ENCODE measurements at regions not wholly inside any gene's neighbourhood (a gene's known extent, or its start where the extent isn't known, plus 50 kb on each side); places are given as distances from the start of the nearest gene placed in this dataset.
"Not testable (repeated sequence)": the region's sequence is repeated elsewhere in the genome, so short reads cannot be mapped to it uniquely, and the experiment has no call there.

GRCh38 chr9:61672645-61673167, 482.9 kb downstream of the SPATA31A7 start:
- TF ChIP-seq YY1 (tag by site-specific recombination; IDR thresholded peaks at IDR 0.05); ZNF202 (tag by site-specific recombination; IDR thresholded peaks at IDR 0.05; ENCODE audit: borderline replicate concordance); PATZ1 (tag by site-specific recombination; IDR thresholded peaks at IDR 0.05); ZNF600 (tag by site-specific recombination; IDR thresholded peaks at IDR 0.05); CTCF (tag by site-specific recombination; IDR thresholded peaks at IDR 0.05); TCF7L2 (IDR thresholded peaks at IDR 0.05; ENCODE audit: borderline replicate concordance, low read depth, low read length): not testable (repeated sequence)

All from HEK293 (cell line).